Large intestine (tissue), 3 donors: ENCODE measurements at regions not wholly inside any gene's neighbourhood (a gene's known extent, or its start where the extent isn't known, plus 50 kb on each side); places are given as distances from the start of the nearest gene placed in this dataset.

Experiments used
- DNase-seq, 2 donors: peaks; one replicate each; pipeline versions ENCODE4 v3.0.0 to v3.0.0-alpha.2; 2013
- H3K27ac ChIP-seq: one replicate; pipeline ENCODE4 v1.5.1; 2013; ENCODE audit warnings: low read length
- H3K27me3 ChIP-seq: 2 replicates; pipeline ENCODE4 v1.6.1; 2013; ENCODE audit warnings: low read length; ENCODE audit not compliant: control insufficient read depth, insufficient read depth
- H3K36me3 ChIP-seq: 2 replicates; pipeline ENCODE4 v1.6.1; 2013; ENCODE audit warnings: low read length; ENCODE audit not compliant: control insufficient read depth, insufficient read depth
- H3K4me1 ChIP-seq: one replicate; pipeline ENCODE4 v1.6.1; 2013; ENCODE audit warnings: low read length; ENCODE audit not compliant: control insufficient read depth, insufficient read depth
- H3K4me3 ChIP-seq: one replicate; pipeline ENCODE4 v1.5.1; 2013; ENCODE audit warnings: low read length
- H3K9me3 ChIP-seq: one replicate; pipeline ENCODE4 v1.6.1; 2013; ENCODE audit warnings: mild to moderate bottlenecking, low read depth, low read length, moderate library complexity; ENCODE audit not compliant: control insufficient read depth
- WGBS: methylation state at CpG from one replicate; pipeline ENCODE4 v1.1.5; 2013; ENCODE audit warnings: low lambda C conversion rate; ENCODE audit not compliant: insufficient coverage; 5-methylcytosine and 5-hydroxymethylcytosine counted together

DNA sequence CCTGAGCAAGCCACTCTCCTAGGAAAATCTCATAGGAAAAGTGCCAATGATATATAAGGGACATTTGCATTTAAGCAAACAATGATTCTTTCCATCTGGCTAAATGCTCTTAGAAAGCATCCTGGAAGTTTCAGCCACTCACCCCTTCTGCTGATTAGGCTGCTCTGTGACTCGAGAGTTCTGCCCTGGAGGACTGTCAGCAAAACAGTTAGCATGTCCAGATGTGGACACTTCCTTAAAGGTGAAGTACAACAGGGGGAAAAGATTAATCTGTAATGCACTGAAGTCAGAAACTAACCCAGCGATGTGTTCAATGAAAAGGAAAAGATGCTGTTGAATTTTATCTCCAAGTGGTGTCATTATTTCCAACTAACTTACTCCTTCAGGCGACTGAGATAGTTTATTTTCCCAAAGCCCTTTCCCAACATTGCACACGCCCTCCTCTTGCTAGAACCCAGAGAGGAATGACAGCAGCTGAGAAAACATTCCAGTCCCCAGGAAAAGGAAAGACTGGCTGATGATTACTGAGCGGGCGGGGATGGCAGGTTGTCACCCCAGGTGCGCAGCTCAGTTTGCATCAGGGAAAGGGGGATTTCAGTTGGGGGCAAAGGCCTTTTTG lies 214.0 kb downstream of the SS18 start:
- no peak overlapping the region for H3K27ac ChIP-seq
- 40% methylated on average over 1 of the region's 7 CpGs for WGBS
- H3K9me3 ChIP-seq, result no peaks in the 10 kb centered on the region
- H3K4me1 ChIP-seq, result no peaks in the 10 kb centered on the region
- H3K36me3 ChIP-seq, result no peaks in the 10 kb centered on the region
- no peak overlapping the region for H3K4me3 ChIP-seq
- DNase-seq, result peak in 1 of 2 donors; percentile 17
- no peaks in the 10 kb centered on the region for H3K27me3 ChIP-seq

DNA sequence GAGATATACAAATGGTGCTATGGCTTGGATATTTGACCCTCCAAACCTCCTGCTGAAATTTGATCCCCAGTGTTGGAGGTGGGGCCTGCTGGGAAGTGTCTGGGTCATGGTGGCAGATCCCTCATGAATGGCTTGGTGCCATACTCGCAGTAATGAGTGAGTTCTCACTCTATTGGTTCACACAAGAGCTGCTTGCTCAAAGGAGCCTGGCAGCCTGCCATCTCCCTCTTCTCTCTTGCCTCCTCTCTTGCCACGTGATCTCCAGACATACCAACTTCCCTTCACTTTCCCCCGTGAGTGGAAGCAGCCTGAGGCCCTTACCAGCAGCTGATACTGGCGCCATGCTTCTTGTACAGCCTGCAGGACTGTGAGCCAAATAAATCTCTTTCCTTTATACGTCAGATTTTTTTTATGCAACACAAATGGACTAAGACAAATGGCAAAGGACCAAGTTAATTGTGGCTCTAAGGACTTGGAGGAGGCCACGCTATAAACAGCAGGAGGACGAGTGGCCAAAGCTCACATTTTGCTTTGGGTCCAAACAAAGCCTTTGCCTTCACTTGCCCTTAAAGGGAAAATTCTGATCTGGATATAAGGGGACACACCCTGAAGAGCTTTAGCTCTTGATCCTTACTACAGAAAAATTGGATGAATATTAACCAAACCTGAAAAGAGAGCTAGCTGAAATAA lies 214.7 kb downstream of the SS18 start:
- no peak overlapping the region for H3K27ac ChIP-seq
- H3K4me1 ChIP-seq, result no peaks in the 10 kb centered on the region
- 100% methylated on average over 2 of the region's 7 CpGs for WGBS
- H3K36me3 ChIP-seq, result no peaks in the 10 kb centered on the region
- H3K4me3 ChIP-seq, result no peak overlapping the region
- H3K27me3 ChIP-seq, result no peaks in the 10 kb centered on the region
- H3K9me3 ChIP-seq, result no peaks in the 10 kb centered on the region
- no peak for DNase-seq

DNA sequence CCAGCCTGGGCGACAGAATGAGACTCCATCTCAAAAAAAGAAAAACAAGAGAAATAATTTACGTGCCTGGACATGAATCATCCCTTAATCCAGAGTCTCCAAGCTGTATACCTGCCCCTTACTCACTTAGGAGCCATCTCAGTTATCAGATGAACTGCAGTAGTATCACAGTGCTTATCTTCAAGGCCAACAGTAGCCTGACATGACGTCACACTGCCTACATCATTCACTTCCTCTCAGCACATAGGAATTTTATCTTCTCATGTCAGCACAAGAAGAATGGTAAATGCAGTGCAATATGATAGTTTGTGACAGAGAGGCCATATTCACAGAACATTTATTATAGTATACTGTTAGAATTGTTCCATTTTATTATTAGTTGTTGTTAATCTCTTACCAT lies 216.6 kb downstream of the SS18 start:
- Histone ChIP-seq H3K9me3 (no peaks in the 10 kb centered on the region), H3K27ac (no peak overlapping the region), H3K4me3 (no peak overlapping the region), H3K36me3 (no peaks in the 10 kb centered on the region), H3K4me1 (no peaks in the 10 kb centered on the region), H3K27me3 (no peaks in the 10 kb centered on the region)
- WGBS, result no CpG with 5 or more reads among the region's 3 CpGs
- DNase-seq, result no peak

DNA sequence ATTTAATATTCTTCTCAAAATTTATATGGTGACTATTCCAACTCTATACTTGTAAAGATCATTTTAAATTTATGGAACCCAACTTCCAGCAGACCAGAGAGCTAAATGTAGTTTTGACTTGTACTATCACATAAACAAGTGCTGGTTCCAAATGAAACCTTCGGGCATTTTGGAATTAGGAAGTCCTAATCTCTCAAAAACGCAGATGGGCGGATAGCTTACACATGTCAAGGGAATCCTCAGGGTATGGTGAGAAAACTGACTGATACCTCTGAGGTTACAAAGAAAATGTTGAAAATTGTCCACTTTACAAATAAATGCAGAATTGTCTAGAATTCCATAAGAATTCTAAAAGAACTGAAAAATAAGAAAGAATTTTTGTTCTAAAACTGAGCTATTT lies 224.1 kb downstream of the SS18 start:
- Histone ChIP-seq H3K4me3 (no peak overlapping the region), H3K27me3 (no peaks in the 10 kb centered on the region), H3K36me3 (no peaks in the 10 kb centered on the region), H3K9me3 (no peaks in the 10 kb centered on the region), H3K4me1 (no peaks in the 10 kb centered on the region), H3K27ac (no peak overlapping the region)
- whole genome bisulfite sequencing, result 100% methylated on average over 1 of the region's 3 CpGs
- no peak for DNase-seq

DNA sequence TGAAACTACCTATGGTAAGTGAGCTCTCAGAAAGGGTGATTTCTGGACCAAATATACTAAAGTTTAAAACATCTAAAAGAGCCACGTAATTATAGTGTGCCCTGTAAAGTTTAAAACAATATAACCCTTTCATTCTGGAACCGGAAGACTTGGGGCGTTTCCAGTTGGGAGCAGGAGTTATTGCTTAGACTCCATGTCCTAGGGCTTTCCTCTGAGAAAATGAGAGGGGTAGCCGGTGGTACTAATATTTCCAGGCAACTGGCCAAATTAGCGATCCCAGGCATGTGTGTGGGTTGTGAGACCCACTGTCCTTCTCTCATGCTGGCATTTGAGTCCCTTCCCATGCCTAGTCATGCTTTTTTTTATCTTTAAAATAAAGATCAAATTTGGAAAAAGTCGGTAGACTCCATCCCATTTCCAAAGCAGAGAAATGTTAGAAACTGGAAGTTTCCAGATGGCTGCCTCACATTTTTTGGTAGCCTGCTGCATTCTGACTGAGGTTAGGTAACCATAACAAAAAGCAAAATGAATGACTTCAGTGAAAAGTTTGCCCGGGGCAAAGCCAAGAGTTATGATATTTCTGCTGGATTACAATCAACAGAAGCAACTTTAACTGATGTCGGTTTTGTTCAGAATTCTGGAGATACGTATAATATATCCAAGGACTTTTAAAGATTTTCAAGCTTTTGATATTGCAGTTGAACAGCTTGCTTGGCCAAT lies 227.4 kb downstream of the SS18 start:
- DNase-seq, result no peak
- 75% methylated on average over 2 of the region's 9 CpGs for WGBS
- Histone ChIP-seq H3K36me3 (no peaks in the 10 kb centered on the region), H3K4me1 (no peaks in the 10 kb centered on the region), H3K27ac (no peak overlapping the region), H3K9me3 (no peaks in the 10 kb centered on the region), H3K4me3 (no peak overlapping the region), H3K27me3 (no peaks in the 10 kb centered on the region)

DNA sequence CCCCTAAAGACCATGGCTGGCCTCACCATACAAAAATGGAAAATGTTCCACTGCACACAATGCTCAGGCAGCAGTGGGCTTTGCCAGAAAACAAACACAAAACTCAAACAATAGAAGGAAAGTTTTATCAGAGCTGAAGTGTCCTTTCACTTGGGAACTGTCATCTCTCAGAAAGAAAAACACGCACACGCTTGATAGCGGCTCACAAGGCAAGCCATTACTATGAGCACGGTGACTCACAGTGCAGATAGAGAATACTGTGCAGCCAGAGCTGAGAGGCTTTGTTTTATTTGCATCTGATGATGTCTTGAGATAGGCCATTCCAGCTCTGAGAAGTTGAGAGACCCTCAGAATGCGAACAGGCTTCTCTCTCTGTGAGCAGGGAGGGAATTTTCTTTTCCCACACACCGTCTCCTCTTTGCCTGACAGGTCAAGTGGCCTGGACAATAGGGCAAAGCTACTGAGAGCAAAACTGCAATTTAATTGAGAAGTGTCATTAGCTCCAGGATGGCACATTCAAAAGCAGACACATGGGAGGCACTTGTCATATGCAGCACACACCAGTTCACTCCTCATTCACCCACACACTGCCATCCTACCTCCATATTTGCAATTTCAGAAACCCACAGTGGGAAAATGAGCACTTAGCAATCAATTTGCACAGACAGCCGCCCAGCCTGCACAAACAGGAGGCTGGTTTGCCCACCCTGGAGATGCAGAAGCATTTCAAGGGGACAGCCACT lies 236.6 kb downstream of the SS18 start:
- H3K27ac ChIP-seq, result no peak overlapping the region
- H3K27me3 ChIP-seq, result no peaks in the 10 kb centered on the region
- WGBS, result no CpG with 5 or more reads among the region's 7 CpGs
- H3K36me3 ChIP-seq, result no peaks in the 10 kb centered on the region
- no peak for DNase-seq
- no peaks in the 10 kb centered on the region for H3K9me3 ChIP-seq
- H3K4me3 ChIP-seq, result no peak overlapping the region
- no peaks in the 10 kb centered on the region for H3K4me1 ChIP-seq

DNA sequence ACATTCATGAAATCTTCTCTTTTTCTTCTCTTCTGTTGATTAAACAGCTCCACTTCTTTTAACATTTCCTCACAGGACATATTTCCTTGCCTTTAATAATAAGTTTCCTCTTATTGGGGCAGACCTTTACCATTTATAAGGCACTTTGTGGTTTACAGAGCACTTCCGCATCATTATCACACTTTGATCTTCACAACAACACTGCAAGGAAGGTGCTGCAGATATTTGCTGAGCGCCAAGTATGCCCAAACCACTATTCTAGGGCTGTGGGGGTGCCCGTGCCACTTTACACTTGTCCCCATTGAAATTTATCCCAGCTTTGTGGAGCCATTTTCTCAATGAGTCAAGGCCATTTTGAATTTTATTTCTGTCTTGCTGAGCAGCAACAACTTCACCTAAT lies 246.6 kb downstream of the SS18 start:
- no peaks in the 10 kb centered on the region for H3K36me3 ChIP-seq
- no peaks in the 10 kb centered on the region for H3K4me1 ChIP-seq

DNA sequence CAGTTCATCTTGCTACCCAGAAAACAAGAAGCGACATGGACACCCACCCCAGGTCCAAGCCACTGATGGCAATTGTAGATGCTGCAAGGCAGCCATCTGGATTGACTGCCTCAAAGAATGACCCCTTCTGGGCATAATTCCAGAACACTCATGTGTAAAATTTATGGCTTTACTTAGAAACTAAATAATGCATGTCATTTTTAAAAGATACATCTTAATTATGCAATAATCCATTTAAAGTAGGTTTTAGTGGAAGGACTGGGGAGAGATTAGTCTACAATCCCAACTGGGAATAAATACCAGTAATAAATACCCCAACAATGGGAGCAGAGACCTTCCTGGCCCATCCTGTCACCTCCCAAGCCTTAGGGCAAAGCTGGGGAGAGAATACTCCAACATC lies 247.7 kb downstream of the SS18 start:
- H3K4me3 ChIP-seq, result no peak overlapping the region
- WGBS, result no CpG with 5 or more reads among the region's 1 CpG

More for the DNA sequence above, 246.6 kb downstream of the SS18 start:
- H3K9me3 ChIP-seq, result no peaks in the 10 kb centered on the region
- H3K27ac ChIP-seq, result no peak overlapping the region
- no CpG with 5 or more reads among the region's 3 CpGs for WGBS
- DNase-seq, result no peak
- H3K4me3 ChIP-seq, result no peak overlapping the region
- H3K27me3 ChIP-seq, result peaks cover 2% of the 10 kb centered on the region

DNA sequence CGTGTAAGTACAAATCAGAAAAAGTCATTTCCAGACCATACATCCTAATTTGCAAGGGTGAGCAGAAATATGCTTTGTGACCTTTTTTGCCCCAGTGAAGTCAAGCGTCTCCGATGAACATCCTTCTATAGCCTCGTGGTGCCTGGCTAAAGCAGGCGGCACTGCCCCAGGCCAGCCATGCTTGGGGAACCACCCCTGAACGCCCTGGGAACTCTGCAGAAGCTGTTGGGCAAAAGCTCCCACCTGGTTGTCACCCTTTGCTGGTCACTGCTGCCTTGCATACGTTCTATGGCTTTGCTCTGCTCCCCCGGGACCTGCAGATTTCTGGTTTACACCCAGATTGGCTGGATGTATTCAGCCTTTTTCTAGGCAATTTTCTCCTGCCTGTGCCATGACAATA lies 256.4 kb downstream of the SS18 start:
- DNase-seq, result no peak
- H3K9me3 ChIP-seq, result no peaks in the 10 kb centered on the region
- H3K27ac ChIP-seq, result no peak overlapping the region
- H3K4me1 ChIP-seq, result no peaks in the 10 kb centered on the region
- no CpG with 5 or more reads among the region's 8 CpGs for WGBS
- no peaks in the 10 kb centered on the region for H3K27me3 ChIP-seq
- no peak overlapping the region for H3K4me3 ChIP-seq
- no peaks in the 10 kb centered on the region for H3K36me3 ChIP-seq

More for the DNA sequence above, 247.7 kb downstream of the SS18 start:
- DNase-seq, result no peak
- Histone ChIP-seq H3K9me3 (no peaks in the 10 kb centered on the region), H3K36me3 (no peaks in the 10 kb centered on the region), H3K27ac (no peak overlapping the region), H3K4me1 (no peaks in the 10 kb centered on the region), H3K27me3 (peaks cover 2% of the 10 kb centered on the region)

DNA sequence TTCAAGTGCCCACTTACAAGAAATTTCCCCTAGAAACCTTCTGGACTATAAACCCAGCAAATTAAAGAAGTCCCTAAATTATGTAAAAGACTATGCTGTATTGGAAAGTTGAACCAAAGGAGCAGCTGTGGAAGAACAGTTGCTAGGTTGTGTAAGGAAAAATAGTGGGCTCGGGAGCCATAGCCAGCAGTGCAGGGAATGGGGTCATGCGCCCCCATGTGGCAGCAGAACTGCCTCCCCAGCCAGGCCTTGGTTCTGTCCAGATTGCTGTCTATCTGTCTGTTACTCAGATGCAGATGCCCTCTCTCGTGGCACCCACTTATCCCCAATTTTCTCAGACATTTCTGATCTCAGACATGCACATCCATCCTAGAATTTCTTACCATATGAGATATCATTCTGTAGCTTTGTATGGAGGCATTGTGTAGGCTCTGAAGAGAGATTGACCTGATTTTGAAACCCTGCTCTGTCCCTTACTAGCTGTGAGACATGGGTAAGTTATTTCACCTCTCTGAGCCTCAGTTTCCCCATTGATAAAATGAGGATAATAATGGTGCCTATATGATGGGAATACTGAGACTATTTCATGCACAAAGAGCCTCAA lies 258.3 kb downstream of the SS18 start:
- no peaks in the 10 kb centered on the region for H3K4me1 ChIP-seq
- no peaks in the 10 kb centered on the region for H3K9me3 ChIP-seq
- peak; percentile 31 to 44 for DNase-seq
- 67% methylated on average over 1 of the region's 3 CpGs for WGBS
- H3K27ac ChIP-seq, result no peak overlapping the region
- H3K27me3 ChIP-seq, result no peaks in the 10 kb centered on the region
- H3K4me3 ChIP-seq, result no peak overlapping the region
- H3K36me3 ChIP-seq, result no peaks in the 10 kb centered on the region
